GM19035 (cell line): ENCODE measurements at regions not wholly inside any gene's neighbourhood (a gene's known extent, or its start where the extent isn't known, plus 50 kb on each side); places are given as distances from the start of the nearest gene placed in this dataset.
A peak's percentile ranks its signal among the peaks of the same experiment; 100 is the strongest.

Experiments used
- ATAC-seq: cut with Tn5 transposase; IDR thresholded peaks from one replicate; pipeline ENCODE4 v1.9.1; 2021; ENCODE audit not compliant: unreplicated experiment

DNA sequence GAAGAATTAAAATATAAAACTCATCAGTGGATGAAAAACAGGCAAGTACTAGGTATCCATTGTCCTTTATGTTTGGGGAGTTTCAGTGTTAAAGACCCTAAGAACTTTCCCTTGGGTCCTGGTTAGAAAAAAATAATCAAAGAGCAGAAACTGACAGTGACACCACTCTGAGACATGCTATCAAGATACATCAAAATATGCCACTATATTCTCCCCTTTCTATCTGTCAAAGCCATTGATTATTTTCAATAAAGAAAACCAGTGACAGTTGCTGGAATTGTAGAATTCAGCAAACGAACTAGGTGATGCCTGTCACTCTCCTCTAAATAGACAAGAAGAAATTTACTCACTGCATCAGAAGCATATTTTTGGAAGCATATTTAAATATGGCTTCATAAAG lies 496.7 kb upstream of the CFAP20DC start:
- no peak for ATAC-seq

DNA sequence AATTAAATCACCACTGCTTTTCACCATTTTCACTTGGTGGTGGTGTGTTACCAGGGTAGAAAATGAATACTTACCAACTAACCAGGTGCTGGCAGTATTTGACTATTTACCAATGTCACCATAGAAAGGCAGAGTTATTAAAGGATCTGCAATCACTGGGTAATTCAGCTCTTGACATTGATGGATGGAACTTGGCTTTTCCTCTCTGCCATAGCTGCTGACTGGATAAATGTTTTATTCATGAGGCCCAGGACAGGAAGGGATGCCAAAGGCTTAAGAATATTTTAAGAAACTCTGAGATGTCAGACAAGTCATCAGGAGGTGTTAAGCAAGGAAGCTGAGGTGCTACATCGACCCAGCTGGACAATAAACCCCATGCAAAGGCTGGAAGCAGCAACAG lies 495.5 kb upstream of the CFAP20DC start:
- ATAC-seq: no peak

DNA sequence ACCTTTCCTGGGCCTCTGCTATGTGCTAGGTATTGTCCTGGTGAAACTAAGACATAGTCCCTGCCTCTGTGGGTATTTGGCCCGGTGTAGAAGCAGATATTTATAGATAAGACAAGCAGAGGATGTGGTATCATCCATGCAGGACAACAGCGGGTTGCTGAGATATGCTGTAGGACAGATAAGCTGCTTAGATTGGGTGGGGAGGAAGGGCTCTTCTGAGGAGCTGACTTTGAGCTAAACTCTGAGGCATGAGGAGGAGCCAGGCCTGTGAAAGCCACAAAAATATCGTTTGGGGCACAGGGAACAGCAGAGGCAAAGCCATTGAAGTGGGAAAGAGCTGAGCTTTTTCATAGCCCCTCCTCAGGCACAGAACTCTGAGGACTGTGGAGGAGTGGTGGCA lies 492.5 kb upstream of the CFAP20DC start:
- ATAC-seq: no peak

DNA sequence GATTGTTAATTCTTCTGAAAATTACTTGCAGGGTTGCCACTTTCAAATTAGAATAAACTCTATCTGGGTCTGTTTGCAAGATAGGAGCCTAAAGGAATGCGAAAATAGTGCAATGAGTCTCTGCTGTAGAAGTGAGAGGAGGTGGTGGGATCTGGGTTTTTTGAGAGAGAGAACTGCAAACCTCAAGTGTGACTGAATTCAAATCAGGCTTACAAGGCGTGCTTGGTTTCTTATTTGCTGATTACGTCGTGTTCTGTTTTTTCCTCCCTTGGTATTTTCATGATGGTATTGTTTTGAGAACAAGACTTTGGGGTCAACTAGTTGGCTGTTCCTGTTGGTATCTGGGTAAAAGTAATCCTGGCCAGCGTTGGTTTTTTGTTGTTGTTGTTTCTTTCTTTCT lies 490.9 kb upstream of the CFAP20DC start:
- peak; percentile 98 for ATAC-seq

DNA sequence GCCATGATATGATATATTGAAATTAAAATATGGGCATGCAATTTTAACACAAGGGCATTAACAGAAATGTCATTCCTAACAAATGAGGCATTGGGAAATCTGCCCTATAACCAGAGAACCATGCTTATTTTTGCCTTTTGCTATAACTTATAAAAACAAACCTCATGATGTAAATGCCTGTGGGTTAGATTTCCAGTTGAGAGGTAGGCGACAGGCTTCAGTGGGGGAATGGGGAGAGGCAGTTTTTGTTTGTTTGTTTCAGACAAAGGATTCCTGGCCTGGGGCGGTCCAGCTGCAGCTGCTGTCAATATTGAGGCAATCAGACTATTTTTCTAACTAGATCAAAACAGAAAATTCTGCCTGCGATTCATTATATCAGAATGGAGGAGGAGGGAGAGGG lies 490.4 kb upstream of the CFAP20DC start:
- no peak for ATAC-seq

DNA sequence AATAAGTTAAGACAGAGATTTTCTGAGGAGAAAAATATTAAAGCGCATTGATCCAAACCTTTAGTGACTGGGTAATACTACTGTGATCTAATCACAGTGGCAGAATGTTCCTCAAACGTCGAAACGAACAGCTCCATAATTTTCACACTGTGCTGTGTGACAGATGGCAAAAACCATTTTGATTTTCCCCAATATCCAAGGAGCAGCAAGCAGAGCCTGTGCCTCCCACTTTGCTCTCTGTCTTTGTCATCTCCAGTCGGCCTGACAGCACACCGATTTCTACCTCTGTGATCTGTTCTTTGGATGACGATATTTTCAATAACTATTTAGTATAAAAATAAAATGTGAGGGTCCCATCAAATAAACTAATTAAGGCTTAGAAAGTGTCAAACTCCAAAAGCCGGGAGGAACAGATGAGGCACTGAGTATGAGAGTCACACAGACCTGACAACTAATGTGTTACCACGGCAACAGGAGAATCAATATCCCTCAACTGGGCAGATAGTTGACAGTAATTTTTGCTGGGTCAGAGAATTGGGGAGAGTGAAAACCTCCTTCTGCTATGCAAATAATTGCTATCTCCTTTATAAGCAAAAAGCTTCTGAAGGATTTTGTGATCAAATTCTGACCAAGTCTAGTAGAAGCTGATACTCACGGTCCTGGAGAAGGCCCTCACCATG lies 489.1 kb upstream of the CFAP20DC start:
- no peak for ATAC-seq

DNA sequence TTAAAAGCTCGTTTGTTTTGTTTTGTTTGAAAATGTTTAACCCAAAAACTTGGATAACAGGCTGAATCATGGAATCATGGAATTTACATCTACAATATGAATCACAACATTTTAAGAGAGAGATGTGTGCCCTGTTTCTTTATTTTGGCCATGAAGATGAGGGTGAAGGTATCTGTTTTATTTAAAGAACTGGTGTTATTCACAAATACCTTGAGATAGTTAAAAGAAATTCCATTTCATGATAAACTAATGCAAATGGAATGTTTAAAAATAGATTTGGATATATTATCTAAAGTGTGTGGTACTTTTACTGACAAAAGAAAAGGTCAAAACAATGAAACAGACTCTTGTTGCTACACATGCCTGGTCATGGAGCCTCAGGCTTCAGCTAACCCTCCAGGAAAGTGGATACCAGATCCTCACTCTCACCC lies 486.0 kb upstream of the CFAP20DC start:
- ATAC-seq: no peak

DNA sequence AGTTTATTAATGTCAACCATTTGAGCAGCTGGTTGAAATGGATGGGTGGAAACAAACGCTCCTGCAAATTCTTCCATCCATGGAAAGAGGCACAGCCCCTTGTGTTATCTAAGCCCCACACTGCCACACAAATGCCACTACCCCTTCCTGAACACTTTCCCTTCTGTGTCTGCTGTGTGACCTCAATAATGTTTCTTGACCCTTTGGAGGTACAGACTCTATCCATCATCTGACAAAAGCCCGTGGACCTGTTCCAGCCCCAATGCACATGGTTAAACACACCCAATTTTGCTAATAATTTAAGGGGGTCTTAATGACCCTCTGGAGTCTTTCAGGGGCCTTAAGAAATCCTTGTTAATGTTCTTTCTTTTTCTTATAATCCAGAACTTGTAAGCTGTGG lies 482.2 kb upstream of the CFAP20DC start:
- no peak for ATAC-seq

DNA sequence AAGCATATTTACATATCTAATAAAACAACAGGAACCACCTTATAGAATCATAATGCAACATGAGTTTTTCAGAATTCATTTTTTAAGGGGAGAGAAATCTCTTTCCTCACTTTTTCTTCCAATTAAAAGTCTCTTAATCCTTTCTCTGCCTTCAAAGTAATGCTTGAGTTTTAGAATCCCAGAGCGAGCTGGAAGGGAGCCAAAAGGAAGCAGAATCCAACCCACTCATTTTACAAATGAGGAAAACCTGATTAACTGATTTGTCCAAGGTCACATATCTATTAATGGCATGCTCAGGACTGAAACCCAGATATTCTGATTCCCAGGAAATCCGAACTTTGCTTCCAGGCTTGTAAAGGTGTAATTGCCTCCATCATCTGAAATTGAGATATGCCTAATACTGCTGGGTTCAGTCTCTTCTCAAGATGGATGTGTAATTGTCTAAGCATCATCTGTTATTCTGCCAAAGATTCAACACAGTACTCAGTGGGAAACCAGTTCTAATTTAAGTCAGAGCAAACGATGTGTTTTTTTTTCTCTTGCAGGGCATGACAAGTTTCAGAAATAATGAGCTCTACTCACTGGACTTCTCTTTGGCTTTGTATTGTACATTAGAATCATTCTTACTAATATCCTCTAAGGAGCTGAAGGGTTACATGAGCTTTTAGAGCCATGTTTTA lies 481.4 kb upstream of the CFAP20DC start:
- ATAC-seq: no peak

DNA sequence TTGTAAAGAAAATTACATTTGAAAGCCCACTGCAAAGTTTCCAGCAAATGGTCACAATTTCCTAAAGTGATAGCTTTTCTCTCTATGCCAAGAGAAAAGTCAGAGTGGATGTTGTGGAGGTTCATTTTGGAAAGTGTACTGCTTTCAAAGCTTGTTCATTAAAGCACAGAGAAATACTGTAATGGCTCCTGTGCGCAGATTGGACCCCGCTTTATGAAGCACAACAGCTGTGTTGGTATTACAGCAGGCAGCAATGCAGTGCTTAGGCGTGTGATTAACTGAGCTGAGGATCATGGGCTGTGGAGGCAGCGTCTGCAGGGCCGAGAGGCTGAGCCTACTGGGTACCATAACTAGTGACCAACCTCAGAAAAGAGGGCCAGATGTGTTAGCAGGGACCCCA lies 478.4 kb upstream of the CFAP20DC start:
- ATAC-seq: no peak

DNA sequence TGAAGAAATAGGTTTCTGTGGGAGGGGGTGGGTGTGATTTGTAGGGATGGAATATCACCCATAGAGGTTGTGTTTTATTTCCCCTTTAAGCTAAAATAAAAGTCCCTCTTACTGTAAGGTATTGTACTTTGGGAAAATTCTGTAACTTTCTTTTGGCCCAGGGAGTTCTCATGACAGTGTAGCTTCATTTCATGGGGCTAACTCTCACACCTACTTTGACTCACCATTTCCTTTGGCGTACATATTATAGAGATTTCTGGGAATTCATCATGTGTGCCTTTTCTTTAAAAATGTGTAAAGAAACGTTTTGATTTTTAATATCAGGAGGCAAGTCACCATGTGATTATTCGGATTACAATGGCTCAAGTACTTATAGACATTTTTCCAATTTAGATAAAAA lies 477.7 kb upstream of the CFAP20DC start:
- no peak for ATAC-seq

DNA sequence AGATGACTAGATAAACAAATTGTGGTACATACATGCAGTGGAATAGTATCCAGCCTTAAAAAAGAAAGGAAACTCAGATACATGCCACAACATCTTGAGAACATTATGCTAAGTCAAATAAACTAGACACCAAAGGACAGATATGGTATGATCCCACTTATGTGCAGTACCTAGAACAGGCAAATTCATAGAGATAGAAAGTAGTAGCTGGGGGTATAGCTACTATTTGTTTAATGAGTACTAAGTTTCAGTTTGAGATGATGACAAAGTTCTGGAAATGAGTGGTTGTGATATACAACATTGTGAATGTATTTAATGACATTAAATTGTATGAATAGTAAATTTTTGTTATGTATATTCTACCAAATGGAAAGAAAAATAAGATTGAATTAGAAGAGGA lies 477.2 kb upstream of the CFAP20DC start:
- ATAC-seq: no peak

DNA sequence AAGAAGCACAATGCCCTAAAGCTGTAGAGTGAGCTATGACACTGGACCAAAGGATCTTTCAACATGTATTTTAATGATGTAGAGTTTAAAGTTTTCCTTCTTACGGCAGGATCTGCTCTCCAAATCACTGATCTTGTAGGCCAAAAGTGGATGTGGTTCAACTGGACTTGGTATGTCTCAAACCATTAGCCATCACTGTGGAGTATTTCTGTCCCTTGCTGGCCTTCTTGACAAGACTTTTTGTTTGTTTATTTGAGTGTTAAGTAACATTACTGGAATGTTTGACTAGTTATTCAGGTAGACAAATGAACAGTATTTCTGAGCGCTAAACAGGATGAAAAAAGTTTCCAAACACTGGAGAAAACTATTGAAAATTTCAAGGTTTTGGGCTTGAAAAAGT lies 472.7 kb upstream of the CFAP20DC start:
- ATAC-seq: no peak

DNA sequence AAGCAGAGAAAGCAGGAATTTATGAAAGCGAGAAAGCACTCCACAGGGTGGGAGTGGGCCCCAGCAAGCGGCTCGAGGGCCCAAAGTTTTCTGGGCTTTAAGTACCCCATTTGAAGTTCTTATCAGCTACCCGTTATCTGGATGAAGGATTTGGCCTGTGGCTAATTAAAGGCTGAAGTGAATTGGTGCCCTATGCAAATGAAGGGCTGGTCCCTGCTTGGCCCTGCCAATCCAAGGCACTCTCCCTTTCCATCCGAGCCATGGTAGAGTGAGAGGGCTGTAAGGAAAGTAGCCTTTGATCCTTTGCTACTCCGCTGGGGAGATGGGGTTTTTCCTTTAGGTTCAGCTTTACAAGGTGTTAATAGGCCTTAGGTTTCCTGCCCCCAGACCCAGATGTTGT lies 469.3 kb upstream of the CFAP20DC start:
- no peak for ATAC-seq

DNA sequence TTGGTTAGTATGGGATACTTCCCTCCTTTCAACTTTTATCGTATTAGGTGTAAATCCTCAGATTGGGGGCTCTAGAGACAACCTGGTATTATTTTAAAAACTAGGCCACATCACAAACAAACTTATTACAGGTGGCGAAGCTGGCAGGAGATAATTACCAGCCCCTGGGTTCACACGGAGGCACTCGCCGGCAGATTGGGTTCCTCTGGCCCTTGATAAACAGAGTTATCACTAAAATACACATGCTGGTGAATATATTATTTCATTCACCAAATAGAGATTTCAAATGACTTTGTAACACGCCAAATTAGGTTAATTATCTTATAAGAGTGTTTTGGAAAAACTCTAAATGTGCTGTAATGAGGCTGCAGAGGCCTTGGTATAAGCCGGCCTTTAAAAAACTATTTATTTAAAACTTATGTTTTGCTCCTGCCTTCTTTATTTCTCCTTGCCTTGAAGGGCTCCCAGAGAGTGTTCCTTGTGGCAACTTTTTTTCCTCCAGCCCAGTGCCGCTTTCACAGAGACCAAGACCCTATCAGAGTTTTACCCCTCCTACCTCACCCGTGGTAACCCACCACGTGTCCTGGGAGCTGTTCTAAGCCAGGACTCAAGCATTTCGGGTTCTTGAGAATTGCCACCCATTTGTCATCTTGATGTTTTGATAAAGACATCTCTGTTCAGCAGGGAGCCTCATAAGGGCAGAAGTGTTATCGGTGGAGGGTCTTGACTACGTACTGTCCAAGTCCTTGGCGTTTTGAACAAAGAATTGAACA lies 468.6 kb upstream of the CFAP20DC start:
- no peak for ATAC-seq

DNA sequence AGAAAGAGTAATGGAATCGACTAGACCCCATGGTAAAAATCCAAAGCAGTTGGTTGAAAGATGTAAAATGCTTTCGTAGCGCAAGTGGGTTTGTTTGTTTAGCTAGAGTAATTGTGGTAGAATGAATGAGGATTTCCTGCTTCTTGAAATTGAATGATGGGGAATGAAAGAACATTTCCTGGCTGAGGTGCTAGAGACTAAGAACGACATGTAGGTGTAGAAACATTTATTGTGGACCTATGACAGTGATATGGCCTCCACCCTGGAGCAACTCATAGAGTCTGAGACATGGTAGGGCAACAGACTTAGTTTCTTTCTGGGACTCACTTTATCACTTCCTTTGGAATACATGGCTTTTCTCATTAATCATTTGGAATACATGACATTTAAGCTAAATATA lies 467.6 kb upstream of the CFAP20DC start:
- no peak for ATAC-seq

DNA sequence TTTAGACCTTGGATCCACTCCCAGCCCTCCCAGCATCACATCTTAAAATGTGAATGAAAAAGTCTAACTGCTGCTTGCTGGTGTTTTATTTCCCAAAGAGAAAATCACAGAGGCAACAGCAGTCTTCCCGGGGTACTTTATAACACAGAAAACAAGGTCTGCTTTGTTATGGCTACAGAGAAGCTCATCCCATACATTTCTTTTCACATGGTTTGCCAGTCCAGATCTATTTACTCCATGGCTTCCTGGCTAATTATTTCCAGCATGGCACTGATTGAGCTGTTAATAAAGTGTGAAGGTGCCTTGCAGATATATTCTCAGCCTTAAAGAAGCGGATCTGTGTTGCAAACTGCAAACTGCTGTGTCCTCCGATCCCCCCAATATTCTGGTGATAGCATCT lies 466.1 kb upstream of the CFAP20DC start:
- no peak for ATAC-seq

DNA sequence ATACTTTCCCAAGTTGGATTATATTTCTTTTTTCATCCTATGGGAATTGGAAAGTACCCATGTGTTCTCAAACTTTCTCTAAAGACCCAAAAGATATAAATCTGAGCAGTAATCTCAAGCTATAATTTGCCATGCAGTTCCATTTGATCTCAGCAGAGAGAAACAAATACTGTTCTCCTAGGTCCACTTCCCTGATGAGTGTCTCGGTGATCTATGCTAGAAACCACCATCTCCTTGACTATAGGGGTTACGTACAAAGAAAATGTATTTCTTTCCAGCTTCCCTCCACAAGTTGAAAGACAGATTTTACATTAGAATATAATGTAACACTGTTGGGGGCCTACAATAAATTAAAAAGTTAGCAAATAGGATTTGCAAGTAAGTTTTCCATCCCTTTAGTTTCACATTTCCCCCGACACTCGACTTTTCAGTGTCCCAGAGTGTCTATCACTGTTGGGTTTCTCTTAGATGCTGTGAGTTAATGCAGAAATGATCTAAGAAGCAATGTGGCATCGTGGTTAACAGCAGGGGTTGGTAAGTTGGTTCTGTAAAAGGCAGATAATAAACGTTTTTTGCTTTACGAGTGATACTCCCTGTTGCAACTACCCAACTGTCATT lies 465.1 kb upstream of the CFAP20DC start:
- ATAC-seq: no peak

DNA sequence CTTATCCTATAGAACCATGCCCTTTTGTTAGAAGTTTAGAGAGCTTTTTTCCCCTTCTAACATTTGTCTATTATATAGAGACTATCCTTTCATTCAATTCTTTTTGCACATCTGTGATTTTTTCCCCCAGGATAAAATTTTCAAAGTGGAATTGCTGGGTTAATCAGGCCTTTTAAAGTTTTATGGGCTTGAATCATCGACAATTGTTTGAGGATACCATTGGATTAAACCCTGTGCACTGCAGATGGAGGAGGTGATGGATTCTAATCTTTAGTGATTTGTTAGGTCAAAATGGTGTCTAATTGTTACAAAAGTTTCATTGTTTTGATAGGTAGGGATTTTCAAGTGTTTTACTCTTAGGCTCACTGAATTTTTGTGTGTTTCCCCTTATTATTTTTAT lies 463.7 kb upstream of the CFAP20DC start:
- no peak for ATAC-seq

DNA sequence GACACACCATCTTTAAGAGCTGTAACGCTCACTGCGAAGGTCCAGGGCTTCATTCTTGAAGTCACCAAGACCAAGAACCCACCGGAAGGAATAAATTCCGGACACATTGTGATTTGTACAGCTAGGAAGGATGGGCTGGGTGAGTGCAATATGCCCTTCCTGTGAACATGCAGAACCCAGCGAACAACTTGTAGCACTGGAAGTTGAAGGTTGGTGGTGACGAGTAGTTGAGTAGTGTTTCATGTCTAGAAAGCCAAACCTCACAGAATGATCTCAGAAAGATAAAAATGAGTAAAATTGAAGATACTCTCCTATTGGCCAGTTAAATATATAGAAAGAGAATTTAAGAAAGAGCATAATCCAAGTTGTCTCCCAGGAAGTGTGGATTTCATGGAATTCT lies 462.2 kb upstream of the CFAP20DC start:
- ATAC-seq: no peak

DNA sequence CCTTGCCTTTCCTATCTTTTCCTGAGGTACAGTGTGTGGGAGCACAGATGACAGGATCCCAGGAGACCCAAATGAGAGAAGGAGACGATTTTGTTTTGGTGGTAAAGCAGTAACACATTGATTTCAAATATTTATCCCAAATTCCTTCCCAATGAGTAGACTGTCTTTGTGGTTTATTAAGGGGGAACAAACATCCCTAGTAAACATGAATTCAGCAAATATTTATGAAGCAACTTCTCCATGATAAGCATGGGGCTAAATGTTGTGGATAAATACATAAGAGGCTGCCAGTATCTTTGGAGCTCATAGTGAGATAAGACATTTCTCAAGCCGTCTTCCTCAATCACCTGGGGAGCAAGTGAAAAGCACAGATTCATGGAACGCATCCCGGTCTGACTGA lies 460.8 kb upstream of the CFAP20DC start:
- no peak for ATAC-seq

DNA sequence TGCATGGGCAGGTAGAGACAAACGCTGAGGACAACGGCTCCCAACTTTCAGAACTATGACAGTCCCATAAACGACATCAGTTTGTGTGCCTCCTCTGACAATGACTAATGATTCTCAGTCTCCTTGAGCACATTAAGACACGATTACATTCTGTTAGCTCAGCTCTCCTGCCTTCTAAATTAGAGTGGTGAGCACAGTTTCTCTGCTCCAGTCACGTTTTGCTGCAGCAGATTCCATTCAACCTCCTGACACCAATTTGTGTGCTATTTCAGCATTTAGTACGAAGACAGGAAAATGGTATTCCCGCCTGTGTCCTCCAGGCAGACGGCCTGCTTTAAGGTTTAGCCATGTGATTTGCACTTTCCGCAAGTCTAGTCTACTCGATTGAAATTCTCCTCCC lies 458.4 kb upstream of the CFAP20DC start:
- ATAC-seq: no peak
